Immature natural killer cell (primary cell): ENCODE measurements at regions not wholly inside any gene's neighbourhood (a gene's known extent, or its start where the extent isn't known, plus 50 kb on each side); places are given as distances from the start of the nearest gene placed in this dataset.
"Not testable (repeated sequence)": the region's sequence is repeated elsewhere in the genome, so short reads cannot be mapped to it uniquely, and the experiment has no call there.

Experiments
- DNase-seq, 3 donors: peaks; one replicate each; pipeline ENCODE4 v3.0.0; 2022; ENCODE audit warnings: mixed read lengths in 1 of 3
- H3K27ac Mint-ChIP-seq, 6 donors: one replicate each; pipeline ENCODE4 v1.8.0; 2020; ENCODE audit warnings: mixed read lengths in 6 of 6, mild to moderate bottlenecking in 5 of 6, inconsistent platforms in 4 of 6, moderate library complexity in 3 of 6
- H3K27me3 Mint-ChIP-seq, 3 donors: one replicate each; pipeline ENCODE4 v1.8.0; 2020 to 2021; ENCODE audit warnings: low read depth in 3 of 3, mild to moderate bottlenecking in 3 of 3, mixed read lengths in 3 of 3, moderate library complexity in 3 of 3, inconsistent platforms in 1 of 3
- H3K36me3 Mint-ChIP-seq, 3 donors: one replicate each; pipeline ENCODE4 v1.8.0; 2020; ENCODE audit warnings: mixed read lengths in 3 of 3, inconsistent platforms in 2 of 3, mild to moderate bottlenecking in 2 of 3
- H3K4me1 Mint-ChIP-seq, 2 donors: one replicate each; pipeline ENCODE4 v1.8.0; 2020; ENCODE audit warnings: inconsistent platforms in 2 of 2, mild to moderate bottlenecking in 2 of 2, mixed read lengths in 2 of 2, moderate library complexity in 1 of 2
- H3K4me3 Mint-ChIP-seq, 5 donors: one replicate each; pipeline ENCODE4 v1.8.0; 2020; ENCODE audit warnings: mild to moderate bottlenecking in 5 of 5, mixed read lengths in 5 of 5, inconsistent platforms in 3 of 5, moderate library complexity in 3 of 5
- H3K9me3 Mint-ChIP-seq, 6 donors: one replicate each; pipeline ENCODE4 v1.8.0; 2020; ENCODE audit warnings: mild to moderate bottlenecking in 6 of 6, mixed read lengths in 6 of 6, inconsistent platforms in 4 of 6, moderate library complexity in 3 of 6

DNA sequence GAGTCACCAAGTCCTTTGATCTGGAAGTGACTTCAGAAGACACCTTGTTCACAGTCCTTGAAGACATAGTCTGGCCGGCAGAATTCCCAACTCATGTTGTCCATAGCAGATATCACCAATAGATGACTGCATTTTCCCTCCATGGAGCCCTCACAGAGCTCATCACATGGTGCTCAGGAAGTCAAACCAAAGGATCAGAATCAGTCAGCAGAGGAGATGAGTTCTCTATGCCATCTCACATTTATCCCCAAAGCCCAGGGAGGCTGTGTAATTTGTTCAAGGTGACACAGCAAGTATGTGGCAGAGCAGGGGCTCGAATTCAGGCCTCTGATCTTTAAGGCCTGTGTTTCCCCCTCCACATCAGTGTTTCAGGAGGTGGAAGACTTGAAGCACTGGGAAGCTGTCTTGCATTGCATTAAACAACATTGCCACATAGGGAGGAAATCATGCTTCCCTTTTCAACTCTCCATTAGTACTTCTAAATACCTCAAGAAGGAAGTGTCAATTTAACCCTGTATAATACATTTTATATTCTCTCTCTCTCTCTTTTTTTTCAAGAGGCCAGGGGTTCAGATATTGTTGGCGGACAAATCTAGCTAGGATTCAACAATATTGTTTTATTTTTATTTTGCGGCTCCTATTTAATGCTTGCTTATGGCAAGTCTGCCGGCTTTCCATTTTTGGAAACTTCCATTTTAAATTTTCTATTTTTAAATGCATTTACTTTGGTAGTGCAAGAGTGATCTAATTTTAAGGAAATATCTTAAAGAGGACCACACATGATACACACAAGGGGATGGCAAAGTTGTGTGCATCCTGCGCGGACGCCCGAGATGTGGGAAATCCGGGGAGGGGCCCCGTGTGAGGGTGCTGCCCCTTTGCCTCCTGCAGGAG is 61.9 kb downstream of the NPIPB5 start:
- H3K27ac Mint-ChIP-seq, H3K36me3 Mint-ChIP-seq, H3K9me3 Mint-ChIP-seq, H3K27me3 Mint-ChIP-seq, DNase-seq, H3K4me1 Mint-ChIP-seq, H3K4me3 Mint-ChIP-seq: not testable (repeated sequence)

DNA sequence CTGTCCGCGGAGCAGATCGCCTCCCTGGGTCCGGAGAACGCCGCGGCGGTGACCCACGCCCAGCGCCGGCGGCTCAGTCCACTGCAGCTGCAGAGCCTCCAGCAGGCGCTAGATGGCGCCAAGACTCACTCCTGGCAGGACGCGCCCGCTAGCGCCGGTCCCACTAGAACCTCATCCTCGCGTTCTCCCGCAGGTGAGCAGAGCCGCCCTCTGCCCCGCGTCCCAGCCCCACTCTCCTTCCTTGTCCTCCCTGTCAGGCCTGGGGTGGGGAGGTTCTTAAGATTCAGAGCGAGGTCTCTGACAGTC is 62.5 kb downstream of the NPIPB5 start:
- H3K36me3 Mint-ChIP-seq, H3K9me3 Mint-ChIP-seq, DNase-seq, H3K4me1 Mint-ChIP-seq, H3K27ac Mint-ChIP-seq, H3K4me3 Mint-ChIP-seq, H3K27me3 Mint-ChIP-seq: not testable (repeated sequence)

DNA sequence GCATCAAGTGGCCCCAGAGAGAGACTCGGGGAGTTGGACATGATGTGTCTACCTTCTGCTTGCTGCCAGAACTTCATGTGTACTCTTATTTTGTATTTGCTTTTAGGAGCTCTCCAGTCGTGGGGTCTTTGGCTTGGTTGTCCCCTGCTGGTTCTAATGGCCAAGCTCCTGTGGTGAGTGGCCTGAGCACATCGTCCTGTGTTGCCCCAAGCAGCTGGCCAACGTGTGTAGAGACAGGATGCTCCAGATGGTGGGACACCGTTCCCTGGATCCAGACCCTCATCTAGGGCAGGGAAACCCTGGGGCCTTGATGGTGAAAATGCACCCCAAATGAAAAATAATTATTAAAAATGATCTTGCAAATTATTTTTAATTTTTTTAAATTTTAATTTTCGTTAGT is 65.8 kb downstream of the NPIPB5 start:
- not testable (repeated sequence) for H3K27me3 Mint-ChIP-seq, H3K36me3 Mint-ChIP-seq, DNase-seq, H3K4me3 Mint-ChIP-seq, H3K4me1 Mint-ChIP-seq, H3K9me3 Mint-ChIP-seq, H3K27ac Mint-ChIP-seq

DNA sequence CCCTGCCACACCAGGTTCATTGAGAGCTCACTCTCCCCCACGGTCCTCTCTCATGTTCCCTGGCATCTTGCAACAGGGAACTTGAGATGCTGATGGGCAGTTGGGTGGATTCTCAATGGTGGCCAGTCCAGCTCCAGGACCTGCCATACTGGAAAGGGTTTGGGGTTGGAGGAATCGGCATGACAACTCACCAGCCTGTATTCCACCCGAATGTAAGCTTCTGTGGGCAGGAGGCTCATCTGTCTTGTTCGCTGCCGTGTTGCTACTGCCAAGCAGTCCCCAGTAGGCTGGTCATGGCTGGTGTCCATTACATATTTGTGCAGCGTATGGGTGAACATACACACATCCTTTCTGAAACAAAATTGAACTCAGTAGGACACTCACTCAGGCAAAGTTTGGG is 72.5 kb downstream of the NPIPB5 start:
- not testable (repeated sequence) for H3K36me3 Mint-ChIP-seq, H3K27me3 Mint-ChIP-seq, H3K4me1 Mint-ChIP-seq, H3K4me3 Mint-ChIP-seq, H3K27ac Mint-ChIP-seq, DNase-seq, H3K9me3 Mint-ChIP-seq

DNA sequence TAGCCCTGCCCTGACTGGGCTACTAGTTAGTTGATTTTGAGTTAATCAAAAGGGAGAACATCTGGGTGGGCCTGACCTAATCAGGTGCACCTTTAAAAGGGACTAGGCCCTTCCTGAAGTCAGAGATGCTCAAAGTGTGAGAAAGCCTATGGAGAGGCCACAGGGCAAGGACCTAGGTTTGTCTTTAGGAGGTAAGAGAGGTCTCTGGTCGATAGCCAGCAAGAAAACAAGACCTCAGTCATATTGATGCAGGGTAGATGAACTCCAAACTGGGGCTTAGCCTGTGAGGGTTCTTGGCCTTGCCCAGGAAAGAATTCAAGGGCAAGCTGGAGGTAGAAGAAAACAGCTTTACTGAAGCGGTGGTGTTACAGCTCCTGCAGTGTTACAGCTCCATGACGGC is 73.8 kb downstream of the NPIPB5 start:
- H3K27me3 Mint-ChIP-seq, H3K27ac Mint-ChIP-seq, H3K4me3 Mint-ChIP-seq, H3K36me3 Mint-ChIP-seq, H3K9me3 Mint-ChIP-seq, DNase-seq, H3K4me1 Mint-ChIP-seq: not testable (repeated sequence)

DNA sequence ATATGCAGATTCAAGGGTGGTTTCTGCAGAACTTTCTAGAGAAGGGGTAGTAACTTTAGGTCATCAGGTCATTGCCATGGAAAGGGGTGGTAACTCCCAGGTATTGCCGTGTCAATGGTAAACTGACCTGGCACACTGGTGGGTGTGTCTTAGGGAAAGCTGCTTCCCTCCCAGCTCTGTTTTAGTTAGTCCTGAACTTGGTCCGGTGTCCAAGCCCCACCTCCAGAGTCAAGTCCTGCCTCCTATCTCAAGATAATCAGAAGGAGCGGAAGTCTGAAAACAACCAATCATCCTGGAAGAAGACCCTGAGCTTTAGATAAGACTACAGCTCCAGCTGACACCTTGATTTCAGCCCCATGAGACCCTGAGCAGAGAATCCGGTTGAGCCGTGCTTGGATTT is 74.2 kb downstream of the NPIPB5 start:
- not testable (repeated sequence) for H3K27ac Mint-ChIP-seq, H3K9me3 Mint-ChIP-seq, H3K27me3 Mint-ChIP-seq, H3K4me1 Mint-ChIP-seq, H3K4me3 Mint-ChIP-seq, H3K36me3 Mint-ChIP-seq, DNase-seq

DNA sequence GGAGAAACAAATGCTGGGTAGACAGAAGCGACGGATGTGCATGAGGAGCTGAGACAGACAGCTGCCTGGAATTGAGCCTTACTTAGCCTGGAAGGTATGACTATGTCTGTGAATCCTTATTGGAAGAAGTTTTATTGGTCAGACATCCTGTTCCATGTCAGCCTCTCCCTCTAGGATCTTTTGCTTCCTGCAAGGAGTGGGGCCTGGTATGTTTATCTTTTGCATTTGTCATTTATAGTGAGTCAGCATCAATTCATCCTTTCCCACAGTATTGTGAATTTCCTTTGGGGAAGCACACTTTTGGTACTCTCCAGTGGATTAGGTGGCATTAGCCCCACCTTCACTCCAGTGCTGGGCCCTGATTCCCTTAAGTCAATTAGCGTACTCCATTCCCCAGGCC is 74.7 kb downstream of the NPIPB5 start:
- not testable (repeated sequence) for H3K27ac Mint-ChIP-seq, H3K4me1 Mint-ChIP-seq, H3K4me3 Mint-ChIP-seq, H3K36me3 Mint-ChIP-seq, H3K27me3 Mint-ChIP-seq, DNase-seq, H3K9me3 Mint-ChIP-seq

DNA sequence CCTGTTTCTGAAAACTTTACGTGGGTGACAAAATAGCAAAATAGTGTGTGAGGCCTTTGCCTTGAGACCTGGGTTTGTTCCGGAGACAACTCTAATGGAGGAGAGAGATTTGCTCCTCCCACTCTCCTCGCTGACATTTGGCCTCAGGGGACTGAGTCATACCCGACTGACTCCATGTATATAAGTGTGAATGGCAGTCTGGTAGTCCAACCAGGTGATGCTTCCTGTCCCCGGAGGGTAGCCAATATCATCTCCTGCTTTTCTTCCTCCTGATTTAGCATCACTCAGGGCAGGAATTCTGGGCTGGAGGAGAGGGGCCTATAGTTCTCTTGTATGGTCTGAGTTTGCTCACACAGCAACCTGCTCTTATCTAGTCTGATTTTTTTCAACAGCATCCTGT is 76.0 kb downstream of the NPIPB5 start:
- not testable (repeated sequence) for H3K27me3 Mint-ChIP-seq, DNase-seq, H3K9me3 Mint-ChIP-seq, H3K27ac Mint-ChIP-seq, H3K36me3 Mint-ChIP-seq, H3K4me3 Mint-ChIP-seq, H3K4me1 Mint-ChIP-seq

DNA sequence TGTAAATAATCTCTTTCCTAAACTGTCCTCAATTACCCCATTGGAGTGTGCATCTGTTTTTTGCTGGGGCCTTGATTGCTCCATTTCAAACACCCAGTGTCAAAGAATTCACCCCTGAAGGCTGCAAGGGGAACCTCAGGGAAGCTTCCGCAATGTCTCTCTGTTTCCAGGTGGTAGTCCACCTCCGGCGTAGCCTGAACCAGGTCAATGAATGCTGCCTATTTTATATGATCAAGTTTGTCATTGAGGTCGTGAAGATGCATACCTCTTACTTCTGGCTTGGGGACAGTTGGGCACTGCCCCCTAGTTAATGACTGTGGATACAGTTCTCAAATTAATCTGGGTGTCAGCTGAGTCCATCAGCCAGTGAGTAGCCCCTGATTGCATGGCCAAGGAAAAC is 79.1 kb downstream of the NPIPB5 start:
- not testable (repeated sequence) for H3K4me3 Mint-ChIP-seq, DNase-seq, H3K36me3 Mint-ChIP-seq, H3K27ac Mint-ChIP-seq, H3K4me1 Mint-ChIP-seq, H3K9me3 Mint-ChIP-seq, H3K27me3 Mint-ChIP-seq

DNA sequence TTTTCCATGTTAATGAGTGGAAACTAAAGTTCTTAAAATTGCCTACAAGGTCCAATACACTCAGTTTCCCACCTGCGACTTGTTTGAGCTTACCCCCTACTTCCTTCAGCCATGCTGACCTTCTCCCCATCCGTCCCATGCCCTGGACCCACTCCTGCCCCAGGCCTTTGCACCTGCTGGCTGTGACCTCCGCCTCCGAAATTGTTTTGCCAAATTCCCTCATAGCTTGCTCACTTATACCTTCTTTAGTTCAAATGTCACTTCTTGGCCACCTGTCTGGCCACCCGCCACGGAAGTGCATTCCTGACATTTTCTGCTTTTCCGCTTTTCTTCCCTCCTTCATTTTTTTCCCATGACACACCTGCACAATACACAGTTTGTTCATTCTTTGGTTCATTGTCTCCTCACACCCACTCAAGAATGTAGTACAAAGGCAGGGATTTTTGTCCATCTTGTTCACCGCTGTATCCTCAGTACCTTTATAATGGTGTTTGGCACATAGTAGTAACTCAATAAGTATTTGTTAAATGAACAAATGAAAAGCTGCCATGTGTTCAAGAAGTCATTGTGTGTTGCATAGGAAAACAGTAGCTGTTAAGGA is 85.9 kb downstream of the NPIPB5 start:
- not testable (repeated sequence) for H3K36me3 Mint-ChIP-seq, DNase-seq, H3K4me3 Mint-ChIP-seq, H3K9me3 Mint-ChIP-seq, H3K27me3 Mint-ChIP-seq, H3K4me1 Mint-ChIP-seq, H3K27ac Mint-ChIP-seq

DNA sequence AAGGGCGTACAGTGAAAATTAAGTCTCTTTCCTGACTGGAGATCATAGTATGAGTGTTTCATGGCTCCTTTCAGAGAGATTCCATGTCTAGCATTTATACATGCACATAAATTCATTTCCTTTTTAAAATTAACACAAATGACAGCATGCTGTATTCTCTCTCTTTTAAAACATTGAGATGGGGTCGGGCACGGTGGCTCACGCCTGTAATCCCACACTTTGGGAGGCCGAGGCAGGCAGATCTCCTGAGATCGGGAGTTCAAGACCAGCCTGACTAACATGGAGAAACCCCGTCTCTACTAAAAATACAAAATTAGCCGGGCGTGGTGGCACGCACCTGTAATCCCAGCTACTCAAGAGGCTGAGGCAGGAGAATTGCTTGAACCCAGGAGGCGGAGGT is 93.1 kb downstream of the NPIPB5 start:
- H3K36me3 Mint-ChIP-seq, H3K4me3 Mint-ChIP-seq, H3K27ac Mint-ChIP-seq, H3K4me1 Mint-ChIP-seq, H3K27me3 Mint-ChIP-seq, DNase-seq, H3K9me3 Mint-ChIP-seq: not testable (repeated sequence)

DNA sequence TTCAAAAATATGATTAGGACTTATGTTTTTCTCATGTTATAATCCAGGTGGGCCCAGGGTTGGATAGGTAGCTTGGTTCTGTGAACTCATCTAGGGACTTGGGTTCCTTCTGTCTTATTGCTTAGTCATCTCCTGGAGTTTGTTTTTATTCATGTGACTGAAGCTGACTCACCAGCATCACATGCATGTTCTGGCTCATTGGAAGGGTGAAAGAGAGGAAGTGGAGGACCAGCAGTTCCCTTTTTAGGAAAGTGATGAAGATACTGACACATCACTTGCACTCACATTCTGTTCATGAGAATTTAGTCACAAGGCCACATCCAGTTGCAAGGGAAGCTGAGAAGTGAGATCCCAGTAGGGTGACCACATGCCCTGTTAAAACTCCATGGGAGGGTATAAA is 95.9 kb downstream of the NPIPB5 start:
- H3K27ac Mint-ChIP-seq, H3K9me3 Mint-ChIP-seq, H3K27me3 Mint-ChIP-seq, DNase-seq, H3K4me1 Mint-ChIP-seq, H3K36me3 Mint-ChIP-seq, H3K4me3 Mint-ChIP-seq: not testable (repeated sequence)

DNA sequence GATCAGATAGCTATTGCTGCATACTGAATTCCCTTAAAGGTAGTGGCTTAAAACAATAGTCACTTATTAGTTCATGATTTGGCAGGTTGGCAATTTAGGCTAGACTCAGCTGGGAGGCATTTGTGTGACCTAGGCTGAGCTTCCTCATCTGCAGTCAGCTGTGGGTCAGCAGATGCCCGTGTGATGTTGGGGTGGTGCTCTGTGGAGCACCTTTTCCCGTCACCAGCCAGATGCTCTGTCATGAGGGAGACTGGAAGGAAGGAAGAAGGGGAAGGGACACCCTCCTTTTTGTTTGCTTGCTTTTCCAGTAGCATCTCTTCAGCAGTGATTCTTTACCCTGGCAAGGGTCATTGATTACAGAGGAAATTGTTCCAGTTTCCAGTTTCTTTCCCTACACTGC is 99.1 kb downstream of the NPIPB5 start:
- not testable (repeated sequence) for H3K36me3 Mint-ChIP-seq, H3K9me3 Mint-ChIP-seq, H3K27ac Mint-ChIP-seq, DNase-seq, H3K4me3 Mint-ChIP-seq, H3K27me3 Mint-ChIP-seq, H3K4me1 Mint-ChIP-seq

DNA sequence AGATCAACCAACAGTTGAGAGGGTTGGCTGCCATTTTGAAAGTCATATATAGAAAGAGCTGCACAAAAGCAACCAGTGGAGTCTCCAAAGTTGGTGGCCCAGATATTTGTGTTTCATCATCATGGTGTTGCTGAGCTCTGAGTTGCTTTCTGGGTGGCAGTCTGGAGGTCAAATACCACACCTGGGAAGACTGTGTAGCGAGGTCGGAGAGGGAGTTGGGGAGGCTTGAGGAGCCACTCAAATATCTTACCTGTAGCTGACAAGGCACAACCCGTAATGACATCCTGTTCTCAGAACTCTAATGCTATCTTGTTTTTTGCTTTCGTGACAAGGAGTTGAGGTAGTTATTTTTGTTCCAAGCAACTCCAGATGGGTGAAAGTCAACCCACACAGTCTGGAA is 100.4 kb downstream of the NPIPB5 start:
- not testable (repeated sequence) for H3K4me3 Mint-ChIP-seq, H3K4me1 Mint-ChIP-seq, H3K36me3 Mint-ChIP-seq, H3K27me3 Mint-ChIP-seq, H3K27ac Mint-ChIP-seq, DNase-seq, H3K9me3 Mint-ChIP-seq

DNA sequence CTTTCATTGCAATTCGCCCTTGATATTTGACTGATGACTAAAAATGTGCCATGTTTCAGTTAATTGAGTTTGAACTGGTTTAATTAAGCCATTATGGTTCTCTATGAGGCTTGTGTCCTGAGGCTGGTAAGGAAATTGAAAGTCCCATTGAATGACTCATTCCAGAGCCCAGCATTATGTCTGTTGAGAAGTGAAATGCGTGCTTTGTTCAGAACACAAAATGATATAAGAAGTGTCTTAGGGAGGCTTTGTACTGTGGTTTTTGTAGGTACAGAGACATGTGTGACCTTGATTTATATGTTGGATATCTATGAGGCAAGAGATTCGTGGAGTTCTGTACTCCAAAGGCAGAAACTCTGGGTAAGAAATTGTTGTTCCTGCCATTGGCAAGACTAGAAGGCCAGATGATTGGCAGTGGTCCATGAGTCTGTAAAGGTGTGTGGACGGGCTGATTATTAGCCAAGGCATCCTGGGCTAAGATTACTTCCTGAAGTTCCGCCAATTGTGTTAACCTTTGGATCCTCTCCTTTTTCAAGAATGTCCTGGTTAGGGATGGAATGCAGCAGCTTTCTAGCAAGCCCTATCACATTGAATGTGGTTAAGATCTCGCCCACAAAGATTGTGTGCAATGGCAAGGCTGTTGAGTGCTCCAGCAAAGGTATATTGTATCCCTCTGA is 103.7 kb downstream of the NPIPB5 start:
- DNase-seq, result no peak
- H3K4me1 Mint-ChIP-seq, result no peaks in the 10 kb centered on the region
- no peak overlapping the region for H3K27ac Mint-ChIP-seq
- no peak overlapping the region for H3K4me3 Mint-ChIP-seq
- H3K36me3 Mint-ChIP-seq, result no peaks in the 10 kb centered on the region
- peaks cover 0 to 5% (median 0%) of the 10 kb centered on the region in 6 donors for H3K9me3 Mint-ChIP-seq
- peaks cover 2 to 3% (median 3%) of the 10 kb centered on the region in 3 donors for H3K27me3 Mint-ChIP-seq
